ENCODE measurements at regions not wholly inside any gene's neighbourhood (a gene's known extent, or its start where the extent isn't known, plus 50 kb on each side); places are given as distances from the start of the nearest gene placed in this dataset.
"Not testable (repeated sequence)": the region's sequence is repeated elsewhere in the genome, so short reads cannot be mapped to it uniquely, and the experiment has no call there.

GRCh38 chr1:166693673-166694297 is 145.5 kb upstream of the POGK start:
- no peak for DNase-seq (ENCODE audit: low read depth)

- DNase-seq (ENCODE audit: low read depth) = no peak
These were observed 144.2 kb upstream of the POGK start for GRCh38 chr1:166695115-166695514.

- not testable (repeated sequence) for DNase-seq (ENCODE audit: low read depth)
These were observed 143.4 kb upstream of the POGK start for GRCh38 chr1:166695834-166696233.

GRCh38 chr1:166698771-166699170 is 140.5 kb upstream of the POGK start:
- no peak for DNase-seq (ENCODE audit: low read depth)

- no peak for DNase-seq (ENCODE audit: low read depth)
These were observed 139.7 kb upstream of the POGK start for GRCh38 chr1:166699613-166700012.

GRCh38 chr1:166700696-166701095 is 138.6 kb upstream of the POGK start:
- no peak for DNase-seq (ENCODE audit: low read depth)

- no peak for DNase-seq (ENCODE audit: low read depth)
These were observed 137.6 kb upstream of the POGK start for GRCh38 chr1:166701603-166702100.

- DNase-seq (ENCODE audit: low read depth) = no peak
These were observed 136.1 kb upstream of the POGK start for GRCh38 chr1:166703141-166703540.

- no peak for DNase-seq (ENCODE audit: low read depth)
These were observed 135.4 kb upstream of the POGK start for GRCh38 chr1:166703726-166704462.

- DNase-seq (ENCODE audit: low read depth) = no peak
These were observed 133.6 kb upstream of the POGK start for GRCh38 chr1:166705376-166706289.

GRCh38 chr1:166716620-166717019 is 122.7 kb upstream of the POGK start:
- DNase-seq (ENCODE audit: low read depth) = no peak

- DNase-seq (ENCODE audit: low read depth) = peak; percentile 18
These were observed 118.1 kb upstream of the POGK start for GRCh38 chr1:166721145-166721544.

GRCh38 chr1:166730299-166730888 is 108.9 kb upstream of the POGK start:
- no peak for DNase-seq (ENCODE audit: low read depth)

GRCh38 chr1:166738140-166738539 is 101.1 kb upstream of the POGK start:
- no peak for DNase-seq (ENCODE audit: low read depth)

- DNase-seq (ENCODE audit: low read depth) = no peak
These were observed 100.4 kb upstream of the POGK start for GRCh38 chr1:166738873-166739272.

- DNase-seq (ENCODE audit: low read depth) = no peak
These were observed 98.5 kb upstream of the POGK start for GRCh38 chr1:166740668-166741276.

GRCh38 chr1:166763318-166763717 is 76.0 kb upstream of the POGK start:
- no peak for DNase-seq (ENCODE audit: low read depth)

- DNase-seq (ENCODE audit: low read depth) = no peak
These were observed 72.3 kb upstream of the POGK start for GRCh38 chr1:166766942-166767341.

GRCh38 chr1:166784646-166785045 is 54.6 kb upstream of the POGK start:
- DNase-seq (ENCODE audit: low read depth) = not testable (repeated sequence)

GRCh38 chr1:166785987-166786386 is 53.3 kb upstream of the POGK start:
- DNase-seq (ENCODE audit: low read depth) = no peak

- no peak for DNase-seq (ENCODE audit: low read depth)
These were observed 50.0 kb upstream of the POGK start for GRCh38 chr1:166789286-166789685.

Data from LHCN-M2 (cell line).